GM20431 (cell line): ENCODE measurements at regions not wholly inside any gene's neighbourhood (a gene's known extent, or its start where the extent isn't known, plus 50 kb on each side); places are given as distances from the start of the nearest gene placed in this dataset.

Experiments used
- in situ Hi-C: fragments of 300-500 bp; cut with MseI, MboI; formaldehyde crosslinking; loops from one replicate; pipeline ENCODE4 v1.15.0; 2020; ENCODE audit warnings: low sequenced_read_pairs; ENCODE audit not compliant: unreplicated experiment

DNA sequence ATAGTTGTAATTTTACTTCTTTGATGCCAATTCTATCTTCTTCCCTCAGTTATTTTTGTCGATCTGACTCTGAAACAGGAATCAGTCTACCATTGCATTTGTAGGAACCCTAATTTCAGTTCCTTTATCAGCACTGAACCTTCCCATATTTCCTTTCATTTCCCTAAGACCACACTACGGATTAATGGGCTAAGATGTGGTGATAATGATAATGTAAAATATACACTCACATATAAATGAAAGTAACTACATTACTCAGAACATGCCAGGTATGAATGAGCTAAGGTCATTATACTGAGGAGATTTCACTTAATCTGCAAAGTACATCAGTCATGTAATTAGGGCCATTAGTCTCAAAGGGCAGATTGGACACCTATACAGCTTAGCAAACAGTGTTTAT is 60.2 kb upstream of the RFC3 start:
- in situ Hi-C loops: no loop called here

DNA sequence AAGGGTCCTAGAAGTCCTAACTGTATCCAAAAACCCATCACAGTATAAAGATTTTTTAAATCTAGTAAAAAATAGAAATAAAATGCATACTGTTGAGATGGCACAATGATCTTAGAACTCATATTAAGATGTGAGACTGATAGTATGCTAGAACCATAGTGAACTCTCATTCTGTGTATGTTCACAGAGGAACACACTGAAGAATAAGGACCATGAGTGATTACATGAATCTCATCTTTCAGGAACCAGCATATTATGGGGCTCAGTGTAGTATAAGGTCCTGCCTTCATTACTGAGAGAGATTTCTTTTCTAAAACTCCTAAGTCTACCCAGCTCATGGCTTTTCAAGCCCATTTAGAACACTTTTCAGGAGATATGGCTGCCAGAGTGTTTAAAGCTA is 59.8 kb upstream of the RFC3 start:
- in situ Hi-C loops: no loop called here

DNA sequence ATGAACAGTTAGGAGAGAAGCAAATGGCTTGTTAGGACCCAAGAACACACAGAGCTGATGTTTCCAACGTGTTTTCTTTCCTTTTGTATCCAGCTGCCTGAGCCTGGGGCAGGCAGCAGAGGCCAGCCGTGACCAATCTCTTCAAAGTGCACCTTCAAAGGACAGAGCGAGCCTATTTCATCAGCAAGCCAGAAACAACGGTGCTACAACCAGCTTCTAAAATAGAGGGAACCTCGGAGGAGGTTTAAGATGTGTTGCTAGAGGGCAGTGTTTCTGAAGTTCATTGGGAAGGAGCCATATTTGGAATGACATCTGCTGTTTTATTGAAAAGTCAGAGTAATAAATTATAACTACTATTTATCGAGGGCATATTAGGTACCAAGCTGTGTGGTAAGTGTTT is 56.2 kb upstream of the RFC3 start:
- in situ Hi-C loops: no loop called here

DNA sequence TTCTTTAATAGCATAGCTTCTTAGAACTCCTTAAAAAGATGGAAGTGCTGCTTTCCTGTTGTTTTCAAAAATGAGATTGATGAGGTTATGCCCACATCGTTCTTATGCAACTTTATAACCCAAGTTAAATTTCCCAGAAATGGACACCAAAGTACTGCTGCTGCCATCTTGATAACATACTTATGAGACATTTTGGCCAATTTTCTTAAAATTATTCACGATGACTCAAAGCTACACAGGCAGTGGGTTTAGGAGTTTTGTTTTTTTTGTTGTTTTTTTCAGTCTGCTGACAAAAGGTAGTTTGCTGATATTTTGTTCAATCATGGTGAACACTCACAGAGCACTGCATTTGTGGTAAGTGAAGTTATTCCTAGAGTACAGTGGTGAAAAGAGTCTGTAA is 54.9 kb upstream of the RFC3 start:
- in situ Hi-C loops: no loop called here

DNA sequence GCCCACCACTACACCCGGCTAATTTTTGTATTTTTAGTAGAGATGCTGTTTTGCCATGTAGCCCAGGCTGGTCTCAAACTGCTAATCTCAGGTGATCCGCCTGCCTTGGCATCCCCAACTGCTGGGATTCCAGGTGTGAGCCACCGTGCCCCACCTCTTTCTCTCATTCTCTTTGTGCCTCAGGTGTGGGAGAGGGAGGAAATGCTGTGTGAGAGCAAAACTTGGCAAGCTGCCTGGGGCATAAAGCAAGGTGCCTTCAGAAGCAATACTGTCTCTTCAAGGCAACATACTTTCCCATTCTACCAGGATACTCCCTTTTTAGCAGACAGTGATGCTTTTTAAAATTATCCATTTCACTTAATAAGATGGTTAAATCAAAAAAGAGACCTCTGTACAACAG is 53.2 kb upstream of the RFC3 start:
- in situ Hi-C loops: no loop called here

DNA sequence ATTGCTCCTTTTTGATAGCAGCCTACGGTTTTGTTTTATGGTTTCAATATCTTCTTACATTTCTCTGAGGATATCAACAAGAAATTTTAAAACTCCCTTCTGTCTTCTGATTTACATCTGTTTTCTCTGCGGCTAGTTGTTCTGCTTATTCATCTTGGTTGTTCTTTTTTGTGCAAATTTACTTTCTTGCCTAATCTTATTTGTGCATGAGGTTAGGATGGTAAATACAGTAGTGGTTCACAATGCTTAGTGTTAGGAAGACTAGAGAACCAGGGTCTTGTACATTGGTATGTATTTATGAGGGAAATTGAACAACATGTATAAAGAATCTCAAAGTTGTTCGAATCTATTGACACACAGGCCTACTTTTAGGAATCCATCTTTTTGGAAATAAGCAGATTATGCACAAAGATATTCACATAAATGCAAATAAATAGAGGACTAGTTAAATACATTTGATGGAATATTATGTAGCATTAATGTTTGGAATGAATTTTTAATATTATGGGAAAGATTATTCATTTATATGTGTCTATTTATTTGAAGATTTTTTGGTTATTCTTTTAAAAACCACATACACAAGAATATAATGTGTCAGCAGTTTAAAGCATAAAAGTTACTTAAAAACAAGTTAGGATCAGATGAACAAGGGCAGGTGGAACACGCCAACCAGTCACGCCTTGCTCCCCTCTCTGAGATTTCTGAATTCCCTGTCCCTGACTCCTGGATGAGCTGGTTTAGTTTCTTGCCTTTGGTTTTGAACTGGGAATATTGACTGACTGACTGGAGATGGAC is 51.4 kb upstream of the RFC3 start:
- in situ Hi-C loops: no loop called here

DNA sequence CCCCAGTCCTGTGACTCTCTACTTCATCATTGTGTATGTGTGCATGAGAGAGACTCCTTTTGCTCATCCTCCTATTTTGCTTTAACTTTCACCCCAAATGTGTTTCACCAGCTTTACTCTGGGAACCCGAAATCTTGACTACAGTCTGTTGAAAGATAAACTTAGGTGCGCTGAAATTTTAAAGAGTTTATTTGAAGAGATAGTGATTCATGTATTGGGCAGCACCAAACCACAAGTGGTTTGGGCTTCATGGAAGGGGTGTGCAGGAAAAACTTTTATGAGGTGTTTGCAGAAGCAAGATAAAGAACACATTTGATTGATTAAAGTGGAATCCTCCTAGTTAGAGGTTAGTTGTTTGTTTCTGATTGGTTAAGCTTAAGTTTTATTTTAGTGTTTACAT is 50.8 kb upstream of the RFC3 start:
- in situ Hi-C loops: no loop called here
